ENCODE measurements at regions not wholly inside any gene's neighbourhood (a gene's known extent, or its start where the extent isn't known, plus 50 kb on each side); places are given as distances from the start of the nearest gene placed in this dataset.

GRCh38 chr15:98034731-98035130 is 74.2 kb downstream of the ARRDC4 start:
- TF ChIP-seq POLR2A (IDR thresholded peaks at IDR 0.05) (no peak), CTCF (IDR thresholded peaks at IDR 0.05) (no peak)
